NCI-H2196 (cell line): ENCODE measurements at regions not wholly inside any gene's neighbourhood (a gene's known extent, or its start where the extent isn't known, plus 50 kb on each side); places are given as distances from the start of the nearest gene placed in this dataset.
"Not testable (repeated sequence)": the region's sequence is repeated elsewhere in the genome, so short reads cannot be mapped to it uniquely, and the experiment has no call there.

Source experiments
- DNase-seq: peaks from one replicate; lab custom pipeline; 2025; ENCODE audit not compliant: unreplicated experiment; lab: John Stamatoyannopoulos, UW

GRCh38 chr5:37921452-37921851 lies 81.6 kb upstream of the GDNF start:
- DNase-seq = no peak

- no peak for DNase-seq
Measured at GRCh38 chr5:37918424-37918823, 78.6 kb upstream of the GDNF start.

- no peak for DNase-seq
Measured at GRCh38 chr5:37916525-37916924, 76.7 kb upstream of the GDNF start.

DNA sequence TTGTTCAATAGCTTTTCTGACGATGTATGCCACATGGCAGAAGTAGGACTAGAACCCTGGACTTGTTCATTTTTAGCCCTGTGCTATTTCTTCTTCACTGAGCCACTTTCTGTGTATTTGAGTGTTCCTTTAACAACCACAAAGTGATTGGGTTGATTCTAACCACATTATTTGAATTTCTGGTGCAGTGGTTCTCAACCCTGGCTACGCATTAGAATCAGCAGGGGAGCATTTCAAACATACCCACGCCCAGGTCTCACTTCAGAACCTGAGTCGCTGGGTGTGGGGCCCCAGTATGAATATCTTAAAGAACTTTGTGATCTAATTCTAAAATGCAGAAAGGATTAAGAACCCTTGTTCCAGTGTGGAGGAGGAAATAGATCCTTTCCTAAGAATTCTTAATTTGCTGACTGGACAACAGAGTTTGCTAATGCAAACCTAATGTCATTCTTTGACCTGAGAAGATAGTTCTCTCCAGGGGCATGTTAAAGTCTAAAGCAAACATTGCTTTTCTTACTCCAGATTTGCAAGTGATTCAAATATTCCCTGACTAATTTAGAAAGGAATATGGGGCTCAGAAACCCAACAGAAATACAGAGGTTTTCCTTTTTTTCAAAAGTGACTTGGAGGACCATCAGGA lies 75.4 kb upstream of the GDNF start:
- no peak for DNase-seq

- not testable (repeated sequence) for DNase-seq
Measured at GRCh38 chr5:37909610-37910266, 69.9 kb upstream of the GDNF start.

DNA sequence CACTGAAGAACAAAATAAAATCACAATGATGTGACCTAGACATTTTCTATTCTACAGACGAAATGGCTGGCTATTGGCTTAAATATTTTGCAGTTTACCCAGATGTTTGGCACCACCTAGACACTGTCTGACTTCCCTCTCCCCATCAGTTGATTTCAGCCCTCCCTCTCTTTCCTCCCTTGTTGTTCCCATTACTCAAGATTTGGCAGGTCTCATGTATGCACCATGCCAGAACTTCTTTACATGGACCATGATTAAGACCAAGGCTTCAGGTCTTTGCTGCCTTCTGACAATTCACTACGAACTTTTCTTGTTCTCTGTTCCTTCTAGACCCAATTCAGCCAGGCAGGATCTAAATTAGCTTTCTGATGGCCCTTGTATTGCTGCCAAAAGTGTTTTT lies 66.6 kb upstream of the GDNF start:
- DNase-seq = no peak

GRCh38 chr5:37905230-37905629 lies 65.4 kb upstream of the GDNF start:
- DNase-seq = no peak

DNA sequence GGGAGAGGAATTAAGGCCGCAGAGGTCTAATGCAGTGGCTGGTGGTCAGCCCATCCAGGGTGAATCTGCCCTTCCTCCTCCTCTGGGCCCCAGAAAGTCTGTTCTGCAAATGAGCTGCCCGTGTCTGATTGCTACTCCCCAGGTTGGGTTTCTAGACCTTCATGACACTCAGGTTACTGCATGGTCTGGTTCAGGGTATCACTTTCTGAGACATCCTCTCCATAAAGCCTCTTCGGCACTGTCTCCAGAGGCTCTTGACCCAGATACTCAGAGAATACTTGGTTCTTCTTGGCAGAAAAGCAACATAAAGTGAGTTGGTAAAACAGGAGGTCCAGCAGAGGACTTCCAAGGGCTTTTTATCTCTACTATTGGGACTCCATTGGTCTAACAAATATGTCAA lies 62.5 kb upstream of the GDNF start:
- DNase-seq = no peak

DNA sequence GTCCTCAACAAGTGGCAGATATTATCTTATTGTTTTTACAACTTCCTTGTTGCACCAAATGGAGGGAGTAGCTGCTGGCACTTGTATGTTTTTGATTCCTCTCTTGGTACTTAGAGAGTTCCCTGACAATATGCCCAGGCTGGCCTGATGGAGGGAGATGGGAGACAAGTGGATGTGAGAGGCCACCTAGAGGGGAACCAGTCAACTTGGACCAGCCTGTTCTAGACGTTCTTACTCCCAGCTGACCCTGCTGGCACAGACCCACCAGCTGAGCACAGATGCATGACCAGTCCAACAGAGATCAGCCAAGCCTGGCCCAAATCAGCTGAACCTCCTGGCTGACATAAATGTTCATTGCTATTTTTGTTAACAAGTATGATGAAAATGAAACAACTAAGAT lies 60.9 kb upstream of the GDNF start:
- DNase-seq = peak; percentile 86

DNA sequence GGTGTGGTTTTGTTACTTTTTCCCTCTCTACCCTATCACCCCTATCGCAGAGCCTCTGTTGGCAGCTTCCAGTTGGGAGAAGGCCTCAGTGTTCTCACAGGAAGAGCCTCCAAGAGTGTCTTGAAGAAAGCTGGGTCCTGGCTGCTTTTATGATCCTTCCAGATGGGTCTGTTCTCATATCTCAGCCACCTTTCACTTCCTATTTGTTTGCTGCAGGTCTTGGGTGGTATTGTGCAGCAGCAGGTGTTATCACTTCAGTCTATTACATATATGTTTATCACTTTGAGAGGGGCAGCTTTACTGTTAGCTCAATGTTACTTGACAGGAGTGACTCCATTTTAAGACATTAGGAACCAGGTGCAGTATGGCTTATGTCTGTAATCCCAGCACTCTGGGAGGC lies 59.2 kb upstream of the GDNF start:
- no peak for DNase-seq

GRCh38 chr5:37896159-37896558 lies 56.3 kb upstream of the GDNF start:
- no peak for DNase-seq

GRCh38 chr5:37893434-37894134 lies 53.7 kb upstream of the GDNF start:
- no peak for DNase-seq

GRCh38 chr5:37892586-37892985 lies 52.7 kb upstream of the GDNF start:
- no peak for DNase-seq

DNA sequence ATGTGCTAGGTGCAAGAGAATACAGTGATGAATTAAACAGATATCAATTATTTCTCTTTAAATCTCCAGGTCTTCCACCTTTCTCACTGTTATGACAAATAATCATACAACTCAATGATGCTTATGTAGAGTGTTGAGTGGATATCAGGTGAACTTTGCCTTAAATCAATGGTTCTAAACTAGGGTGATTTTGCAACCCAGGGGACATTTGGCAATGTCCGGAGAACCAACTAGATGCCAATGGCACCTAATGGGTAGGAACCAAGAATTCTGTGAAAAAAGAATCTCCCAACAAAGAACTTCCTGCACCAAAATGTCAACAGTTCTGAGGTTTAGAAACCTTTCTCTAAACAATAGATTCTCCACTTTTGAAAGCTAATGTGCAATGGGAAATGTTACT lies 52.0 kb upstream of the GDNF start:
- DNase-seq = no peak

GRCh38 chr5:37889612-37890317 lies 49.9 kb upstream of the GDNF start:
- DNase-seq = no peak
